K562 (cell line): ENCODE measurements at regions not wholly inside any gene's neighbourhood (a gene's known extent, or its start where the extent isn't known, plus 50 kb on each side); places are given as distances from the start of the nearest gene placed in this dataset.

Source experiments
- ATAC-seq: fragments of 200-7000 bp; cut with Tn5 transposase; 3 replicates; pipeline ENCODE4 v1.9.1; 2020; ENCODE audit warnings: moderate library complexity
- BruUV-seq: library from RNA; stranded (reverse); fragments of 400-500 nt; replicated peaks from 2 replicates; lab custom pipeline; 2021; lab: Mats Ljungman, UMichigan
- CTCF ChIA-PET: fragments of 300-600 bp; formaldehyde crosslinking; extraction: SDS; loops from one replicate; lab custom pipeline; 2021; ENCODE audit warnings: low intra/inter-chr PET ratio; lab: Yijun Ruan, JAX
- POLR2A ChIA-PET: fragments of 300-600, 350-650 bp; sonication (Branson Sonifier 250); formaldehyde crosslinking; extraction: SDS; loops from one replicate; lab custom pipeline; 2021; ENCODE audit warnings: antibody characterized with exemption, inconsistent platforms; lab: Yijun Ruan, JAX
- DNase-seq, 4 experiments: peaks; one replicate each; pipeline versions ENCODE4 v3.0.0 to v3.0.0-alpha.2; 2011 to 2018; ENCODE audit warnings: low spot score in 3 of 4, mixed read lengths in 3 of 4; ENCODE audit errors: extremely low read depth in 1 of 4
- FAIRE-seq: peaks from 2 replicates; lab custom pipeline; 2011; peaks lifted over from hg19 to GRCh38; lab: Jason Lieb, UNC
- H2AFZ ChIP-seq: 2 replicates; pipeline ENCODE4 v1.6.0; 2011; ENCODE audit warnings: low read depth, low read length, control low read depth, inconsistent platforms
- H3K27ac ChIP-seq: fragments of 200-600 bp; 3 replicates; pipeline ENCODE4 v1.8.0; 2011; ENCODE audit warnings: low read depth, mild to moderate bottlenecking, control low read depth, inconsistent platforms, low read length, moderate library complexity, mixed read lengths; ENCODE audit errors: extremely low read depth
- H3K27me3 ChIP-seq, 2 experiments: fragments of 300-600 bp in 1 of 2; 2 replicates in 1 of 2; 3 replicates in 1 of 2; pipeline versions ENCODE4 v1.6.0 to v1.8.0; 2011; ENCODE audit warnings: inconsistent platforms in 2 of 2, low read length in 2 of 2, mild to moderate bottlenecking in 1 of 2, mixed read lengths in 1 of 2, moderate library complexity in 1 of 2; ENCODE audit not compliant: control insufficient read depth in 2 of 2, insufficient read depth in 2 of 2
- H3K36me3 ChIP-seq: fragments of 300-600 bp; 3 replicates; pipeline ENCODE4 v1.8.0; 2011; ENCODE audit warnings: mild to moderate bottlenecking, low read length, inconsistent platforms; ENCODE audit not compliant: control insufficient read depth, insufficient read depth
- H3K4me1 ChIP-seq, 2 experiments: fragments of 200-600 bp in 1 of 2; replicated peaks in 1 of 2; 2 replicates in 1 of 2; 3 replicates in 1 of 2; pipeline versions ENCODE4 v1.5.1 to v1.8.0; 2011; ENCODE audit warnings: inconsistent platforms in 2 of 2, low read length in 2 of 2, mild to moderate bottlenecking in 1 of 2, mixed read lengths in 1 of 2, moderate library complexity in 1 of 2; ENCODE audit not compliant: control insufficient read depth in 2 of 2, insufficient read depth in 2 of 2
- H3K4me2 ChIP-seq: 2 replicates; pipeline ENCODE4 v1.6.1; 2011; ENCODE audit warnings: low read length, control low read depth, inconsistent platforms, mixed read lengths; ENCODE audit not compliant: insufficient read depth
- H3K4me3 ChIP-seq: fragments of 200-600 bp; sonication (generic), shearing (Covaris generic); 2 replicates; pipeline ENCODE4 v1.5.1; 2016; ENCODE audit warnings: control low read depth, inconsistent platforms
- H3K79me2 ChIP-seq: fragments of 200-600 bp; 3 replicates; pipeline ENCODE4 v1.8.0; 2011; ENCODE audit warnings: low read length, inconsistent platforms; ENCODE audit not compliant: control insufficient read depth, insufficient read depth
- H3K9ac ChIP-seq, 2 experiments: 2 replicates each; pipeline versions ENCODE4 v1.6.0 to v1.6.1; 2011; ENCODE audit warnings: low read depth in 2 of 2, low read length in 2 of 2, control low read depth in 1 of 2, inconsistent platforms in 1 of 2, mild to moderate bottlenecking in 1 of 2, mixed read lengths in 1 of 2; ENCODE audit not compliant: insufficient read depth in 1 of 2
- H3K9me1 ChIP-seq: one replicate; pipeline ENCODE4 v1.6.0; 2011; ENCODE audit warnings: inconsistent platforms, mild to moderate bottlenecking, low read length, moderate library complexity; ENCODE audit not compliant: control insufficient read depth, insufficient read depth
- H3K9me3 ChIP-seq: replicated peaks from 2 replicates; pipeline ENCODE4 v1.5.1; 2011; ENCODE audit warnings: low read depth, low read length, inconsistent platforms; ENCODE audit not compliant: control insufficient read depth, insufficient read depth
- H4K20me1 ChIP-seq: replicated peaks from 2 replicates; pipeline ENCODE4 v1.6.1; 2011; ENCODE audit warnings: low read length, inconsistent platforms, mixed read lengths; ENCODE audit not compliant: control insufficient read depth, insufficient read depth
- AFF1 ChIP-seq, 2 experiments: fragments of 450-650 bp; IDR thresholded peaks; 2 replicates each; pipeline ENCODE4 v1.6.1; 2018; ENCODE audit warnings: mild to moderate bottlenecking in 2 of 2, low read depth in 1 of 2; ENCODE audit not compliant: partially characterized antibody in 2 of 2
- ARID1B ChIP-seq: fragments of 450-650 bp; IDR thresholded peaks from 2 replicates; pipeline ENCODE4 v1.6.1; 2016; ENCODE audit warnings: antibody characterized with exemption, mild to moderate bottlenecking, inconsistent platforms
- BHLHE40 ChIP-seq: IDR thresholded peaks from 2 replicates; pipeline ENCODE4 v1.6.1; 2011; ENCODE audit warnings: low read length, improper control_type of control experiment
- CBFA2T3 ChIP-seq: fragments of 450-650 bp; IDR thresholded peaks from 2 replicates; pipeline ENCODE4 v1.6.1; 2017
- FOSL1 ChIP-seq: fragments of 200-800 bp; sonication (Bioruptor generic); conservative IDR thresholded peaks from 2 replicates; pipeline ENCODE4 v1.6.1; 2016; ENCODE audit warnings: missing genetic modification characterization, missing compliant biosample characterization
- JUND ChIP-seq, 2 experiments: IDR thresholded peaks; 2 replicates in 1 of 2; 3 replicates in 1 of 2; pipeline ENCODE4 v1.6.1; 2011; ENCODE audit warnings: borderline replicate concordance in 2 of 2, low read depth in 2 of 2, low read length in 2 of 2, improper control_type of control experiment in 1 of 2, missing biosample characterization in 1 of 2, missing genetic modification characterization in 1 of 2, missing genetic modification reagents in 1 of 2
- NFE2 ChIP-seq: IDR thresholded peaks from 2 replicates; pipeline ENCODE4 v1.6.1; 2014; ENCODE audit warnings: antibody characterized with exemption, low read depth
- SMAD4 ChIP-seq: fragments of 250-450 bp; sonication (Bioruptor Pico); conservative IDR thresholded peaks from 2 replicates; pipeline ENCODE4 v1.8.0; 2021; ENCODE audit warnings: inconsistent platforms, mild to moderate bottlenecking, moderate library complexity
- TARDBP ChIP-seq: fragments of 450-650 bp; IDR thresholded peaks from 2 replicates; pipeline ENCODE4 v1.6.1; 2016
- TGIF2 ChIP-seq: sonication (generic); formaldehyde crosslinking; IDR thresholded peaks from 2 replicates; pipeline ENCODE4 v1.8.1; 2022; ENCODE audit warnings: mild to moderate bottlenecking, missing genetic modification reagents, moderate library complexity
- ZFP36 ChIP-seq: fragments of 150-350 bp; IDR thresholded peaks from 2 replicates; pipeline ENCODE4 v1.6.1; 2018; ENCODE audit warnings: low read length, low read depth; ENCODE audit not compliant: partially characterized antibody
- ZNF518B ChIP-seq: fragments of 250-450 bp; sonication (Bioruptor Pico); IDR thresholded peaks from 2 replicates; pipeline ENCODE4 v1.5.0; 2021; ENCODE audit warnings: mild to moderate bottlenecking, moderate library complexity
- ZNF766 ChIP-seq: fragments of 200-800 bp; sonication (Bioruptor generic); conservative IDR thresholded peaks from 2 replicates; pipeline ENCODE4 v1.6.1; 2016; ENCODE audit warnings: missing genetic modification characterization, missing compliant biosample characterization
- ZZZ3 ChIP-seq: fragments of 450-650 bp; IDR thresholded peaks from 2 replicates; pipeline ENCODE4 v1.6.1; 2016; ENCODE audit warnings: antibody characterized with exemption, mild to moderate bottlenecking, moderate library complexity
- WGBS: fragments of 100-300 bp; shearing (Covaris generic); methylation state at CpG from one replicate; pipeline ENCODE4 v1.1.6; 2016; ENCODE audit warnings: low coverage, mixed read lengths; ENCODE audit not compliant: insufficient coverage; ENCODE audit errors: missing lambda C conversion rate; 5-methylcytosine and 5-hydroxymethylcytosine counted together
- in situ Hi-C: fragments of 300-500 bp; cut with MboI; formaldehyde crosslinking; loops from 4 replicates; pipeline ENCODE4 v1.15.0; 2018; ENCODE audit warnings: inconsistent platforms, mixed read lengths
- intact Hi-C: fragments of 100-400 bp; cut with micrococcal nuclease; formaldehyde crosslinking; loops from 2 replicates; pipeline ENCODE4 v1.14.2; 2022

- Histone ChIP-seq H3K4me3 (no peak overlapping the region), H3K9me1 (no peaks in the 10 kb centered on the region), H3K9me3 (no peaks in the 10 kb centered on the region), H4K20me1 (no peaks in the 10 kb centered on the region), H2AFZ (no peak overlapping the region), H3K79me2 (no peaks in the 10 kb centered on the region), H3K9ac (0 out of 4 replicates have a peak overlapping the region, but pooled peaks of 1 of the 2 experiments have one; percentile 26), H3K4me1 (peaks cover 29 to 35% of the 10 kb centered on the region in 2 experiments; a peak in 4 of 5 replicates), H3K27ac (no peak overlapping the region; the same call in 2 of the 3 replicates), H3K36me3 (peaks cover 8% of the 10 kb centered on the region; the same call in 2 of the 3 replicates), H3K4me2 (peak overlapping the region; percentile 15; the same call in 1 of the 2 replicates), H3K27me3 (no peaks in the 10 kb centered on the region)
- FAIRE-seq (peak; percentile 46), ATAC-seq (peak; percentile 77), DNase-seq (peak; percentile 13 to 66 (median 35))
- intact Hi-C loops (no loop called here), in situ Hi-C loops (no loop called here)
- ChIA-PET POLR2A (interaction anchor here (0.7 to 1.0 kb wide), 2 partner anchors 39 to 110 kb away, joined by 5 to 6 read pairs; no protein-coding TSS in a partner anchor), CTCF (no interaction called here)
- no TSS peak for BruUV-seq
- 31% methylated on average over 13 of the region's 16 CpGs for WGBS
- peak; percentile 54 for TF ChIP-seq JUND (IDR thresholded peaks at IDR 0.05; ENCODE audit: borderline replicate concordance, low read depth, low read length)
- TF ChIP-seq JUND (tag; IDR thresholded peaks at IDR 0.05; ENCODE audit: borderline replicate concordance, low read depth, low read length), result no peak; the same call in 2 of the 3 replicates
- peak; percentile 68 for TF ChIP-seq FOSL1 (tag)
- peak; percentile 61; the same call in 1 of the 2 replicates for TF ChIP-seq NFE2
- TF ChIP-seq BHLHE40, result peak; percentile 38
- TF ChIP-seq ARID1B, result peak; percentile 33; the same call in 1 of the 2 replicates
- peak; percentile 48; the same call in 1 of the 2 replicates for TF ChIP-seq ZNF766 (CRISPR knock-in tag)
- no peak for TF ChIP-seq TGIF2 (CRISPR knock-in tag)
- TF ChIP-seq SMAD4 (CRISPR knock-in tag), result no peak
- no peak for TF ChIP-seq ZFP36
- no peak for TF ChIP-seq ZNF518B
- TF ChIP-seq TARDBP, result no peak
- 0 out of 2 replicates have a peak, but pooled peaks have one; percentile 7 for TF ChIP-seq CBFA2T3
- TF ChIP-seq AFF1 (IDR thresholded peaks at IDR 0.05; ENCODE audit: low read depth in 1 of 2, partially characterized antibody in 2 of 2), result no peak
- TF ChIP-seq ZZZ3, result no peak
Observed at GRCh38 chr22:47716890-47717615, 954.6 kb downstream of the TBC1D22A start.
